ENCODE measurements at regions not wholly inside any gene's neighbourhood (a gene's known extent, or its start where the extent isn't known, plus 50 kb on each side); places are given as distances from the start of the nearest gene placed in this dataset.

- TF ChIP-seq CTCF (IDR thresholded peaks at IDR 0.05) (no peak), ZFX (IDR thresholded peaks at IDR 0.05; ENCODE audit: borderline replicate concordance) (no peak)
Measured at GRCh38 chr4:57981123-57981522, 870.9 kb upstream of the IGFBP7 start.

Data from 22Rv1 (cell line).